ENCODE measurements at regions not wholly inside any gene's neighbourhood (a gene's known extent, or its start where the extent isn't known, plus 50 kb on each side); places are given as distances from the start of the nearest gene placed in this dataset.
A peak's percentile ranks its signal among the peaks of the same experiment; 100 is the strongest.

GRCh38 chr7:36091874-36092176 is 61.2 kb upstream of the EEPD1 start:
- in situ Hi-C loops (cut with MboI) (no loop called here), intact Hi-C loops (cut with micrococcal nuclease) (no loop called here)
- H3K36me3 ChIP-seq (ENCODE audit: control insufficient read depth, insufficient read depth, low read length): no peaks in the 10 kb centered on the region
- H3K27me3 ChIP-seq (ENCODE audit: control insufficient read depth in 2 of 2, insufficient read depth in 2 of 2, low read length in 2 of 2): 0 out of 5 replicates have a peak, but pooled peaks cover 0 to 5% of the 10 kb centered on the region in 2 experiments
- ATAC-seq: peak; percentile 57
- no peaks in the 10 kb centered on the region for H4K20me1 ChIP-seq (replicated peaks; ENCODE audit: control insufficient read depth, insufficient read depth, low read length)
- no peaks in the 10 kb centered on the region for H3K79me2 ChIP-seq (ENCODE audit: control insufficient read depth, insufficient read depth, low read length)
- 19% methylated on average over 2 of the region's 2 CpGs for WGBS (ENCODE audit: insufficient coverage, low coverage, missing lambda C conversion rate)
- no peak for TF ChIP-seq LEF1 (IDR thresholded peaks at IDR 0.05)
- H3K9me3 ChIP-seq (replicated peaks; ENCODE audit: control insufficient read depth, insufficient read depth, low read depth, low read length): no peaks in the 10 kb centered on the region; the same call in 1 of the 2 replicates
- H3K4me2 ChIP-seq (ENCODE audit: insufficient read depth, low read length): peak overlapping the region; percentile 68; the same call in 1 of the 2 replicates
- H3K9me1 ChIP-seq (ENCODE audit: control insufficient read depth, insufficient read depth, low read length): no peaks in the 10 kb centered on the region
- no peak overlapping the region for H3K4me3 ChIP-seq
- H2AFZ ChIP-seq (ENCODE audit: low read depth, low read length): peak overlapping the region; percentile 77
- BruUV-seq (replicated peaks): no TSS peak
- CTCF ChIA-PET (ENCODE audit: low intra/inter-chr PET ratio): no interaction called here
- no peak for DNase-seq (ENCODE audit: extremely low read depth in 1 of 4, low spot score in 3 of 4)
- no peak overlapping the region; the same call in 2 of the 3 replicates for H3K27ac ChIP-seq (ENCODE audit: extremely low read depth, low read depth, low read length)
- POLR2A ChIA-PET: interaction anchor here (0.5 to 1.3 kb wide), 4 partner anchors 9 to 209 kb away, joined by 3 to 4 read pairs (median 3); no protein-coding TSS in a partner anchor
- FAIRE-seq: no peak
- H3K9ac ChIP-seq (ENCODE audit: insufficient read depth in 1 of 2, low read depth in 2 of 2, low read length in 2 of 2): 0 out of 4 replicates have a peak overlapping the region, but pooled peaks of 1 of the 2 experiments have one; percentile 28
- peaks cover 10 to 15% of the 10 kb centered on the region in 2 experiments; a peak in 4 of 5 replicates for H3K4me1 ChIP-seq (replicated peaks in 1 of 2; ENCODE audit: control insufficient read depth in 2 of 2, insufficient read depth in 2 of 2, low read length in 2 of 2)

GRCh38 chr7:36092221-36092771 is 60.8 kb upstream of the EEPD1 start:
- in situ Hi-C loops (cut with MboI) (no loop called here), intact Hi-C loops (cut with micrococcal nuclease) (no loop called here)
- DNase-seq (ENCODE audit: extremely low read depth in 1 of 4, low spot score in 3 of 4) (peak; percentile 61 to 79 (median 72)), ATAC-seq (peak; percentile 90), FAIRE-seq (peak; percentile 58)
- Histone ChIP-seq H3K4me2 (ENCODE audit: insufficient read depth, low read length) (peak overlapping the region; percentile 68), H3K79me2 (ENCODE audit: control insufficient read depth, insufficient read depth, low read length) (no peaks in the 10 kb centered on the region), H4K20me1 (replicated peaks; ENCODE audit: control insufficient read depth, insufficient read depth, low read length) (no peaks in the 10 kb centered on the region), H3K9me1 (ENCODE audit: control insufficient read depth, insufficient read depth, low read length) (no peaks in the 10 kb centered on the region), H3K4me1 (replicated peaks in 1 of 2; ENCODE audit: control insufficient read depth in 2 of 2, insufficient read depth in 2 of 2, low read length in 2 of 2) (peaks cover 10 to 15% of the 10 kb centered on the region in 2 experiments; a peak in 4 of 5 replicates), H3K27ac (ENCODE audit: extremely low read depth, low read depth, low read length) (peak overlapping the region; percentile 18; the same call in 1 of the 3 replicates), H3K36me3 (ENCODE audit: control insufficient read depth, insufficient read depth, low read length) (no peaks in the 10 kb centered on the region), H3K9ac (ENCODE audit: insufficient read depth in 1 of 2, low read depth in 2 of 2, low read length in 2 of 2) (peak overlapping the region; percentile 28 to 88; a peak in 3 of 4 replicates), H3K4me3 (no peak overlapping the region), H3K9me3 (replicated peaks; ENCODE audit: control insufficient read depth, insufficient read depth, low read depth, low read length) (no peaks in the 10 kb centered on the region; the same call in 1 of the 2 replicates), H3K27me3 (ENCODE audit: control insufficient read depth in 2 of 2, insufficient read depth in 2 of 2, low read length in 2 of 2) (peaks cover 0 to 5% of the 10 kb centered on the region in 2 experiments; a peak in 1 of 5 replicates), H2AFZ (ENCODE audit: low read depth, low read length) (peak overlapping the region; percentile 77)
- ChIA-PET POLR2A (interaction anchor here (0.5 to 1.0 kb wide), 4 partner anchors 9 to 39 kb away, joined by 3 to 4 read pairs (median 3); no protein-coding TSS in a partner anchor), CTCF (ENCODE audit: low intra/inter-chr PET ratio) (no interaction called here)
- WGBS (ENCODE audit: insufficient coverage, low coverage, missing lambda C conversion rate): under 1% methylated on average over 11 of the region's 11 CpGs
- BruUV-seq (replicated peaks): no TSS peak
- TF ChIP-seq, protein P1, sequence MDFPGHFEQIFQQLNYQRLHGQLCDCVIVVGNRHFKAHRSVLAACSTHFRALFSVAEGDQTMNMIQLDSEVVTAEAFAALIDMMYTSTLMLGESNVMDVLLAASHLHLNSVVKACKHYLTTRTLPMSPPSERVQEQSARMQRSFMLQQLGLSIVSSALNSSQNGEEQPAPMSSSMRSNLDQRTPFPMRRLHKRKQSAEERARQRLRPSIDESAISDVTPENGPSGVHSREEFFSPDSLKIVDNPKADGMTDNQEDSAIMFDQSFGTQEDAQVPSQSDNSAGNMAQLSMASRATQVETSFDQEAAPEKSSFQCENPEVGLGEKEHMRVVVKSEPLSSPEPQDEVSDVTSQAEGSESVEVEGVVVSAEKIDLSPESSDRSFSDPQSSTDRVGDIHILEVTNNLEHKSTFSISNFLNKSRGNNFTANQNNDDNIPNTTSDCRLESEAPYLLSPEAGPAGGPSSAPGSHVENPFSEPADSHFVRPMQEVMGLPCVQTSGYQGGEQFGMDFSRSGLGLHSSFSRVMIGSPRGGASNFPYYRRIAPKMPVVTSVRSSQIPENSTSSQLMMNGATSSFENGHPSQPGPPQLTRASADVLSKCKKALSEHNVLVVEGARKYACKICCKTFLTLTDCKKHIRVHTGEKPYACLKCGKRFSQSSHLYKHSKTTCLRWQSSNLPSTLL (IDR thresholded peaks at IDR 0.05): no peak
- TF ChIP-seq ESRRA (IDR thresholded peaks at IDR 0.05; ENCODE audit: borderline replicate concordance, low read depth) (peak; percentile 89), KLF16 (IDR thresholded peaks at IDR 0.05) (peak; percentile 45; the same call in 1 of the 2 replicates), HMG20B (CRISPR knock-in tag; IDR thresholded peaks at IDR 0.05) (no peak), ZFP30 (CRISPR knock-in tag; IDR thresholded peaks at IDR 0.05; ENCODE audit: borderline replicate concordance) (no peak), ZNF436 (CRISPR knock-in tag; IDR thresholded peaks at IDR 0.05) (no peak), FIP1L1 (IDR thresholded peaks at IDR 0.05; ENCODE audit: low read depth, low read length, poor library complexity, severe bottlenecking) (no peak), PRMT5 (CRISPR knock-in tag; IDR thresholded peaks at IDR 0.05) (no peak), IRF2 (CRISPR knock-in tag; IDR thresholded peaks at IDR 0.05) (no peak), SP2 (IDR thresholded peaks at IDR 0.05; ENCODE audit: extremely low read depth, low read depth, low read length, poor library complexity, severe bottlenecking) (no peak), FOXK2 (conservative IDR thresholded peaks at IDR 0.05 in 1 of 2, IDR thresholded peaks at IDR 0.05 in 1 of 2; ENCODE audit: low read depth in 2 of 2) (peak; percentile 58 to 82; a peak in 3 of 4 replicates), L3MBTL2 (IDR thresholded peaks at IDR 0.05) (peak; percentile 60), ZNF224 (CRISPR knock-in tag; IDR thresholded peaks at IDR 0.05) (no peak), ZC3H4 (CRISPR knock-in tag; IDR thresholded peaks at IDR 0.05; ENCODE audit: borderline replicate concordance) (no peak)
